Endometrium (tissue), 2 donors: ENCODE measurements at regions not wholly inside any gene's neighbourhood (a gene's known extent, or its start where the extent isn't known, plus 50 kb on each side); places are given as distances from the start of the nearest gene placed in this dataset.
A peak's percentile ranks its signal among the peaks of the same experiment; 100 is the strongest.
"Not testable (repeated sequence)": the region's sequence is repeated elsewhere in the genome, so short reads cannot be mapped to it uniquely, and the experiment has no call there.

ENCODE experiments used
- FAIRE-seq: peaks from 2 replicates; lab custom pipeline; 2012; peaks lifted over from hg19 to GRCh38; lab: Jason Lieb, UNC
- donor health status: control.
- donor health status: control.

DNA sequence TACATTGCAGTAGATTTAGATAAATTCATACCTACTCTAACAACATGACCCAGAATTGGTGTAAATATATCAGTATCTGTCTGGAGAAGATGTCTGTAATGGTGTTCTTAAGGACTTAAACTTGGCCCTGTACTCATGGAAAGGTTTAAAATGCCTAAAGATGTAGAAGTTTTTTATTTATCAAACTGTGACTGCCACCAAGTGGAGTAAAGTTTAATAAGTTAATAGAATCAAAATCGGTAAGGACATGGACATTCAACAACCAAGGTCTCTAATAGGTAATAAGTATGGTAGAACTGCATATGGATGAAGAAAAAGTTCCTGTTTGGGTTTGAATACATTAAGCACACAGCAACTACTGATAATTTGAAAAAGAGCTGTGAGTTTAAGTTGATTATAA, 474.0 kb upstream of the NDST3 start:
- peak; percentile 37 for FAIRE-seq

DNA sequence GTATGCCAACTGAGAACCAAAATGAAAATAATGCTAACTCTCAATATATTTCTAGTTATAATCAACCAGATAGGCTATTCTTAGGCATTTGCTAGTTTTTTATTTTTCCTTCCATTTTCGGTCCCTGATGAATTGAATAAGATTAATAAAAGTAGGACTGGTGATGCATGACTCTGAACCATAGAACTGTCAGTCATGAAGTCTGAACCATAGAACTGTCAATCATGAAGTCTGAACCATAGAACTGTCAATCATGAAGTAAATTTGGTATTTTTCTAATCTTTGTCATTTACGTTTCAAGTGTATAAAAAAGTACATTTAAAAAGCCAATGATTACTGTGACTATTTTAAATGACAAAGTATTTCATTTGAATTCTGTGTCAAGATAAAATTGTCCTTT, 460.2 kb upstream of the NDST3 start:
- FAIRE-seq = no peak

DNA sequence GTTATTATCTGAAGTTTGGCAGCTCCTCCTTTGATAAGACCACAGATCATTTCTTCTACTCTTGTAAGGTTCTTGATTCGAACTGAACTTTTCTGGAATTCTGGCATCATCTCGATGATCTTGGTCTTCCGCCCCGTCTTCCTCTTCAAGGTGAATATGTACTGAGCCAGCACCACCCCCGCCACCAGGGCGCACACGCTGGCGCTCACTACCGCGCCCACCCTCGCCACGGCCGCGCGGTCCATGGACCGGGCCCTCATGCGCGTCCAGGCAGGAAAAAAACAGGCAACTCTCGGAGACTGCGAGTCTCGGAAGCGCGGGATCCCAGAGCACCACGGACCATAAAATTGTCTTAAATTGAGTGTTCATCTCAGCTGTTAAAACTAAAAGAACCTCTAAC, 458.4 kb upstream of the NDST3 start:
- FAIRE-seq = no peak

DNA sequence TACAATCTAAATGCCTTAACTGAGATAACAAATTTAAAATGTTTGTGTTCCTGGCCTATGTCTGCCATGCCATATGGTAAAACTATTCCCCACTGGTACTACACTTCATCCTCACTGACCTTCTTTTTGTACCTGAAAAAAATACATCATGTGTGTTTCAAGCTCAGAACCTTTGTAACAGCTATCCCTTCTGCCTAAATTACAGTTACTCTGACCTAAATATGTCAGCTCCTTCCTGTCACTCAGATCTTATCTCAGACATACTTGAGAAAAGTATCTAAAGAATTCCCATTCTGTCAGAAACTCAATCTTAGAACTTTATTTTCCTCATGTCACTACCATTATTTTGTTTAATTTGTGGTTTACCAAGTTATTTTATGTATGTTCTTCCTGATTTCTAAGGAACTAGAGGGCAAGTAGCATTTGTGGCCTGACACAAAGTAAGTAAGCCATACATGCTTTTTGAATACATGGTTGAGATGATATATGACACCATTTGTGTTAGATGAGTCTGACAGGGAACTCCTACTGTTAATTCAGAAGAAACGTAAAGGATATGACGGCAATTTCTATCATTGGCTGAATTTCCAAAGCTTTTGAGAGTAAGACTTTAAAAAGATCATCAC, 456.5 kb upstream of the NDST3 start:
- FAIRE-seq = no peak

DNA sequence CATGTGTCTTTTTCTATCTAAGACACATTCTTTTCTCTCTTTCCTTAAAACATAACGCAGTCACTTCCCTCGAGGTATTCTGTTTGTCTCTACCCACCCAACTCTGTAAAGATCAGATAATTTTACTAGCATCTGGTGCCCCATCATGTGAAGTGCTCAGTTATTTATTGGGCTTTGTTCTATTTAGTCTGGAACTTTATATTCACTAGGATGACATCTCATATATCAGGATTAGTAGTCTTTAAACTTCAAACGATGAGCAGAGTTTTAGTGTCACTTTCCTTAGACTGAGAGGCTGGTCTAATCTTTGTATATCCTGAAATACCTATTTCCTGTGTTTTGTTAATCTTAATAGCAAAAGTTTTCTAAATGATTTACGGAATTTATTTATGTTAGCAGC, 445.5 kb upstream of the NDST3 start:
- FAIRE-seq = no peak

DNA sequence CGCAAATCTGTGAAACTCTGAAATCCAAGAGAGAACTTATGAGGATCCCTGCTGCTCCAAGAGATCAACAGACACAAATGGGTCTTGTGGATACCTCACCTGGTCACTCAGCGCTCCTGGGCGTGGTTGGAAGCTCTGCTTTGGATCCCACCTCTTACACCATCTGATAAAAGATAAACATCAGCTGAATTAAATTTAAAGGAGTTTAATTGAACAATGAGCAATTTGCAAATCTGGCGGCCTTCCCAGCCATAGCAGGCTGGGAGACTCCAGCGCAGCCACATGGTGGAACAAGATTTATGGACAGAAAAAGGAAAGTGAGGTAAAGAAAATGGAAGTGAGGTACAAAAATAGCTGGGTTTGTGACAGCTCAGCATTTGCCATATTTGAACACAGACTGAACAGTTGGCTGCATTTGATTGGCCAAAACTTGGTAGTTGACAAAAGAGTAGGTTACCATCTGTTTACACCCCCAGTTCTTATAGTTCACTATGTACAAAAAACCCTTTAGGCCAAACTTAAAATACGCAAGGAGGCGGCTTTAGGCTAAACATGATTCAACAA, 437.3 kb upstream of the NDST3 start:
- no peak for FAIRE-seq

DNA sequence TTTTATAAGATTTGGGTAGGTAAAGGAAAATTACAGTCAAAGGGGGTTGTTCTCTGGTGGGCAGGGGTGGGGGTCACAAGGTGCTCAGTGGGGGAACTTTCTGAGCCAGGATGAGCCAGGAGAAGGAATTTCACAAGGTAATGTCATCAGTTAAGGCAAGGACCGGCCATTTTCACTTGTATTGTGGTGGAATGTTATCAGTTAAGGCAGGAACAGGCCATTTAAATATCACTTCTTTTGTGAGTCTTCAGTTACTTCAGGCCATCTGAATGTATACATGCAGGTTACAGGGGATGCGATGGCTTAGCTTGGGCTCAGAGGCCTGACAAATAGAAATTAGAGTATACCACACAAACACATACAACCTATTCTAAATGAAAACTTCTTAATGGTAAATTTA, 434.9 kb upstream of the NDST3 start:
- FAIRE-seq = not testable (repeated sequence)

DNA sequence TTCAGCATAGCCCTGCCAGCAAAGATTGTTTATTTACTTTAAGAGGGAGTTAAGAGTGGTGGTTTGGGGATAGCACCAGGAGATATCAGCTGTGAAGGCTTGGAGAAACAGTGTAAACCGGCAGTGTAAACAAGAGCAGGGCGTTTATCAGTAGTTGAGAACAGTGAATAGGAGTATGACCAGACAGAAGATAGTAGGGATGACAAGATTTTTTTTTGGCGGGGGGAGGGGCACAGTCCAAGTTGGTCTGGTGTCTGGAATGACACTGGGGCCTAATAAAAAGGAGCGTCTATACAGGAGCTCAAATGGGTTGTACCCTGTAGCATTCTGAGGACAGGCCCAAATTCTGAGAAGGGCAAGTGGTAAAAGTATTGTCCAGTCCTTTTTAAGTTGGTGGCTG, 433.4 kb upstream of the NDST3 start:
- not testable (repeated sequence) for FAIRE-seq

DNA sequence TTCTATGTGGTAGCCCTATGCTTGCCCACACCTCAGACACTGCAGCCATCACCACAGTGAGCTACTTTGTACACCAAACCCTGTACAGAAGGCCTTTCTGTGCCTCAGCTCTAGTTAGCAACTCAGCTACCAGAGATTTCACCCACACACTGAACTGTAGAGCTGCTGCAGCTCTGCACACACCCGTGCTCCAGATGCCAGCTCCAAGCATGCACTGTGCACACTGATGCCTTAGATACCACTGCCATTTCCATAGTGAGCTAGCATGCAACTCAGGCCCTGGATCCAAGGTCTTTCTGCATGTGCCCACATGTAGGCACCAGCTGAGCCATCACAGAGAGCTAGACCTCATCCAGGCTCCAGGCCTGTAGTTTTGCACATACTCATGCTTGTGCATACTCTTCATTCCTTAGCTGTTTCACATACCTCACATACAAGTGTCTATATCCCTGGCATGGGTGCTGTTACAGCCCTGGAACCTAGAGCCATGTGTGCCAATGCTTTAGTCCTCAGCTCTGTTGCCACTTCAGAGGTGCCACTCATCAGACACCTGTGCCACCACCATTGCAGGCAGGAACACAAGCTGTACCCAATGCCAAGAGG, 423.5 kb upstream of the NDST3 start:
- no peak for FAIRE-seq

DNA sequence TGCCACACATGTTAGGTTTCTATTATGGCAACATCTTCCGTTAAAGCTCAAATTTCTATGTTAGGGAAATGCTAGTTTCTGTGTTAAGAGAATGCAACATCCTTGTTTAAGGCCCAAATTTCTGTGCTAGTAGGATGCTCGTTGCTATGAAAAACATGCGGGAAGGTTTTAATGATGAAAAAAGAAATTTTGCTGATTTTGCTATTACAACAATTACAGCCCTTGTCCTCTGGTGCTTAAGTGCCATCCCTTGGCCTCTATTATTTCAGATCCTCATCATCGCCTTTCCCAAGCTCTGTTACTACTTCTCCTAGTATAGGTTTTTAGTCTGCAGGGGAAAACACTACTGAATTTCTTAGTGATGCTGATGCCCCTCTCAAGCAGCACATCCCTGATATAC, 412.6 kb upstream of the NDST3 start:
- no peak for FAIRE-seq

DNA sequence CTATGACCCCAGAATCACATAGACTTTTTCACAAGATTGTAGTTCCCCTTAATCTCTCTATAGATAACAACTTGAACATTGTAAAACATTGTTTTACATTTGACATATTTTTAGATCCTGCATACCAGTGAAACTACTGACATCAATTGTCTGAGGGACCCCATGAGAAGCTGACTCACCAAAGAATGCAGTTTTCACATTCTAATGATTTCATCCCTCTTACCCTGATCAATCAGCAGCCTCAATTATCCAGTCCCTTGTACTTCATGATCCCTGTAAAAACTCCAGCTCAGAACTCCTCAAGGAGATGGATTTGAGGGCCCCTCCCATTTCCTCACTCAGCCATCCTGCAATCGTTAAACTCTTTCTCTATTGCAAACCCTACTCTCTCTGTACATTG, 411.0 kb upstream of the NDST3 start:
- no peak for FAIRE-seq

DNA sequence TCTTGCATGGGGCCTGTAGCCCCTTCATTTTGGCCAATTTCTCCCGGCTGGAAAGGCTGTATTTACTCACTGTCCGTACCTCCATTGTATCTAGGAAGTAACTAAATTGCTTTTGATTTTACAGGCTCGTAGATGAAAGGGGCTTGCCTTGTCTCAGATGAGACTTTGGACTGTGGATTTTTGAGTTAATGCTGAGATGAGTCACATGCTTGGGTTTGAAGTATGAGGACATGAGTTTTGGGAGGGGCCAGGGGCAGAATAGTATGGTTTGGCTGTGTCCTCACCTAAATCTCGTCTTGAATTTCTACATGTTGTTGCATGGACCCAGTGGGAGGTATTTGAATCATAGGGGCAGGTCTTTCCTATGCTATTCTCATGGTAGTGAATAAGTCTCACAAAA, 407.6 kb upstream of the NDST3 start:
- FAIRE-seq = no peak

DNA sequence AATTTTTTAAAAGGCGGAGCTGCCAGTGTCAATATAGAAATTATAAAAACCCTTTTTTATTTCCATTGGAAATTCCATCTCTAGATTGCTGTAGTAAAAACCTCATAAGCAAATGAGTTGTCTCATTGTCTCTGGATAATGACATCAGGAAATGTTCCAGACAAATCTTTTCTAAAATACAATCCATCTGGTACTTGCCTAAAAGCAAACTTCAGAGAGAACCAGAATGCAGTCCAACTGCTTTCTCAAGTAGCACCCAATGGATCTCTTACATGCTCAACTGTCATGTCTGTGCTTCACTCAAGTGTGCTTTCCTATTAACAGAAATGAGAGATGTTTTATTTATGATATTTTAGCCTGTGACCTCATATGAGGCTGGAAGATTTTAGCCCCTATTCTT, 399.6 kb upstream of the NDST3 start:
- FAIRE-seq = no peak

DNA sequence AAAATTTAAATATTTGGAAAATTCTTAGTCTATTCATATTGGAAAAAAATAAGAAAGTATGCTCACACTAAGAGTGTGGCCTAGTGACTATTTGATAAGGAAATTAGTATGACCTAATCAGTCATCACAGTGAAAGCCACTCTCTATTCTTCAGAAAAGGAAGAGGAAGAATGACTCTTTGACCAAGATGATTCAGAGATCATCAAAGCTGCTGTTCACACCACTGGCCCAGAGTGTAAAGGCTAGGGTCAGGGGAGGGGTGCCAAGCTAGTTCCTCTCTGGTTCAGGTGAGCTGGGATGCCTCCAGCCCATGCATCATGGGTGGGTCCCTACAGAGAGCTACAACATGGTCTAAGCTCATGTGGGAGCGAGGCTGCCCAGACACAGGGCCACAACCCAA, 396.9 kb upstream of the NDST3 start:
- FAIRE-seq = no peak

DNA sequence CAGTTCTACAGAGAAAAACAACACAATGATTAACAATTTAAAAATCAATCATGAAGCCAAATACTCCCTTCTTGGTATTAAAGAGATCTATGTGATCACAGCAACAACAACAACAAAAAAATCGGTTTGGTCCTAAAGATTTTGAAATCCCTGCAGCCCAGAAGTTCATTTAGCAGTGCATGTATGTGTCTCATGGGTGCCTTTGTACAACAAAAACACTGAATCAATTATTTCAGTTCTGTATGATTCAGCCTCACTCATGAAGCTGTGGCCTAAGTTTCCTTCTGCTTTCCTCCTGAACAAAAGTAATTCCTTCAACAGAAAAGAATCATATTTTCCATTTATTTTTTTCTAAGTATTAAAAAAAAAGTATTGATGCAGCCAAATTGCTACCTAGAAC, 393.4 kb upstream of the NDST3 start:
- FAIRE-seq = no peak

DNA sequence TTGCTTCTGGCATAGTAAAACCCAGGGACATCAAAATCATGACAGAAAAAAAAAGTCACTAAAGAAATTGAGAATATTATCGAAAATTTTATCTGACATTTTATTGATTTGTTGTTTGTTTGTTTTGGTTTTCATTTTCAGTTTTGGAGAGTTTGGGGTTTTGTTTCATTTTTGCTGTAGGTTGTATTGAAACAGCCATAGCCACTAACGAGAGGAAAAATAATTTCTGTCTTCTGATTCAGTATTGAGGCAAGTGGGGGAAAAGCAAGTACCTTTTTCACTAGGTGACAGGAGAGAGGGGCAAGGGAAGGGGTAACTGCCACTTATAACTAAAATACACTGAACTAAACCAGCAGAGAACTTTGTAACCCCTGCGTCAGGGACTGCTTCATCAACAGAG, 392.8 kb upstream of the NDST3 start:
- FAIRE-seq = no peak

DNA sequence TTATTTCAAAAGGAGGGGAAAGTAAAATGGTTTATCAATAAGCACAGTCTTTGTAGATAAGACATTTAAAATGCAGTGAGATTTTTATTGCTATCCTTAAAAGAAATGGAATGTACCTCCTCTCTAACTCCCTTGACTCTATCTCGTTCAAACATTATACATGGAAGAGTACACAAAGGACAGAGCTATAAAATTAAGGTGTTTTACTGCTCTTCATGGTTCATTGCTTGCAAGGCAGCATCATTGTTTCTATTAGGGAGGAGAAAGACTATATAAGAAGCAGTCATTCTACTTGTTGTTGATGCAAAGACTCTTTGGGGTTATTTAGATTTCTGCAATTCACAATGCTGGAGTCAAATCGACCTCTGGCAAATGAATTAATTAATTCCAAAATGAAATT, 380.2 kb upstream of the NDST3 start:
- FAIRE-seq = no peak

DNA sequence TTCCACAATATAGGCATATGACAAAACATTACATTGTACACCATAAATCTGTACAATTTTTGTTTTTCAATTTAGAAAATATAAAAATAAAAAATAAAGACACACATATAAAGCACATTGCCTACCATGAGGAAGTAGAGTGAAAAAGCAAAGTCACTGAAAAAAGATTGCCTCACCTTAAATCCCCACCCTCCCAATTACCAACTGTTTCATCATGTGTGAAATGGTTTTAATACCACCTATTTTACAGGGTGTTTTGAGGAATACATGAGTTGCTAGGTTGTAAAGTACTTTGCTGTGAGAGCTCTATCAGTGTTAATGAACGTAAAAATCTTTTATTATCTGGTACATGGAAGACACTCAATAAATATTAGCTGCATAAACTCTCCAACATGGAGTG, 373.6 kb upstream of the NDST3 start:
- no peak for FAIRE-seq

DNA sequence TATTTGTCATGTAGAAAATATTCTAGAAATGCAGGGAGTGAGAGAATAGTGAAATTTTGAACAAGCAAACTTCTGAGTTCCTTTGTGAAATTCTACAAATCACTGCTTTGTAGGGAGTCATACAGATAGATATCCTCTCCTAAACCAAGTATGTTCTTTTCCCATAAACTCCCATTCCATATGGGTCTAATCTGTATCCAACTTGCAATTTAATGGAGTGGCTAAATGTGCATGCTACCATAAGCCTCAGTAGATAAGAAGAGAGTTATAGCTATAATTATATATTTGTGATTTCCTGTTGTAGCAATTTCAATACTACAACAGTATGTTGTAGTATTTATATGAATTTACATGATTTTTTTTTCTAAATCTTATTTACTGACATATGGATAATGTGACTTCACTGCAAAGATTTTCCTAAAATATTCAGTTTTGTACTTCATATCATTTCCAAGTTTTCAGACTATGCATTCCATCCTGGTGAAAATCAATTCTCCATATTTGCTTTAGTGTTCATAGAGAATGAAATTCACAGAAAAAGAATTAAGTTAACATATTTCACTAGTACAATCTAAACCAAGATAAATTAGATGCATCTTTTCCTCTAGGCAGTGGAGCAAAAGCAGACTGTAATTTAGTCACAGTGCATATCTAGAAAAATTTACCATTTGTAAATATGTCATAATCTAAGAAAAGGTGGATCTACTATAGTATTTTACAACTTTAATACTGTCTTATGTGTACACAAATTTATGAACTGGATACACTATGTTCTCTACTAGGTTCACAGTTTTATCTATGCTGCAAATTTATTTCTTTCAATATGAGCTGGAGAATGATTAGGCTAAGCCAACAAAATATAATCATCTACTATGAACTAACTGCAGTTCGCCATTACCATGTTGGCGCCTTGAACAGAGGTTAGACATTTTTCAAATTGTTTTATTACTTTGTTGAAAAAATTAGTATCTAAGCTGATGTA, 372.9 kb upstream of the NDST3 start:
- FAIRE-seq = no peak

DNA sequence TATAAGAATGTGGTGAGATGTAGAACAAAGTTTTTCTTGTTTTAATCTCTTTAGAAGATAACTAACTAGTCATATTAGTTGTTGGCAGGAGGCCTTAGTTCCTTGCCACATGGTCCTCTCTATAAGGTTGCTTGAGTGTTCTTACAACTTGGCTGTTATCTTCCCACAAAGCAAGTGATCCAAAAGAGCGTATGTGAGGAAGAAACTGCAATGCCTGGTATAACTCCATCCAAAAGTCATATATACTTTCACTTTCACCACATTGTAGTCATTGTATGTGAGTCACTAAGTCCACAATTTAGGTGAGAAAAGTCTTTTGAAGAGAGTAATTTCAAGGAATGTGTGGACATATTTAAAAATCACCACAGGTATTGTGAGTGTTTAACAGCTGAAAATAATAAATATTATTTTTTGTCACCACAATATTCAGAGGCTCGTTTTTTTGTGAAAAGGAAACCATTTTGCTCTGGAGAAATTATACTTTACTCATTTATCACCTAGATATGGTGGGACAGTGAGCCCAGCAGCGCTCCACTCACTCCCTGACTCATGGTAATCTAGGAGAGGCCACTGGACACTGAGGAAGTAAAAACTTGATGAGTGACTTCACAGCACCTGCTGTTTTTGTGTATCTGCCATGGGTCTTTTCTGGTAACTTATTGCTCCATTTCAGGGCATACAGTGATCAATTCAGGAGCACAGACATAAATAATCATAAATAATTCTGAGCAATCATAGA, 369.4 kb upstream of the NDST3 start:
- no peak for FAIRE-seq

DNA sequence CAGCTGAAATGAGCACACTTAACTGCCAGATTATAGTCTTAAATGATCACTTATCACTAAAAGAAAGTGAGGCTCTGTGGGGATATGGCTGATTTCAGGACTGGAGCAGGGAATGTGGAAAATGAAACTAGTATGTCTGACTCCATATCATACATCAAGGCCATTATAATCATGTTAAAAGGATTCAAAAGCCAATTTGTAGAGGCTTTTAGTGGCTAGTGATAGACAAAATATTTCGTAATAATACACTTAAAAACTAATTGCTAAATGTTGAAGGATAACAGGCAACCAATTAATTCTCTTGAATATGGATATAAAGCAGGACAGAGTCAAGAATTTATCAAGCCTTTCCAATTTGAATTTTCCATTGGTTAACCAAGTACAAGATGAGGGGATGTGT, 358.1 kb upstream of the NDST3 start:
- FAIRE-seq = no peak

DNA sequence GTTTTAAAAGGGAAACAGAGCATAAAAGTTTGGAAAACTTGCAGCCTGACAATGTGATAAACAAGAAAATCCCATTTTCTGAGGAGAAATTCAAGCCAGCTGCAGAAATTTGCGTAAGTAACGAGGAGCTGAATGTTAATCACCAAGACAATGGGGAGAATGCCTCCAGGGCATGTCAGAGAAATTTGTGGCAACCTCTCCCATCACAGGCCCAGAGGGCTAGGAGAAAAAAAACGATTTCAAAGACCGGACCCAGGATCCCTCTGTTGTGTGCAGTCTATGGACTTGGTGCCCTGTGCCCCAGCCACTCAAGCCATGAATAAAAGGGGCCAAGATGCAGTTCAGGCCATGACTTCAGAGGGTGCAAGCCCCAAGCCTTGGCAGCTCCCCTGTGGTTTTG, 355.4 kb upstream of the NDST3 start:
- no peak for FAIRE-seq
